GM21528 (cell line): ENCODE measurements at regions not wholly inside any gene's neighbourhood (a gene's known extent, or its start where the extent isn't known, plus 50 kb on each side); places are given as distances from the start of the nearest gene placed in this dataset.

Source experiments
- ATAC-seq: cut with Tn5 transposase; IDR thresholded peaks from one replicate; pipeline ENCODE4 v1.9.1; 2021; ENCODE audit warnings: mild to moderate bottlenecking, moderate library complexity; ENCODE audit not compliant: unreplicated experiment, low FRiP score

DNA sequence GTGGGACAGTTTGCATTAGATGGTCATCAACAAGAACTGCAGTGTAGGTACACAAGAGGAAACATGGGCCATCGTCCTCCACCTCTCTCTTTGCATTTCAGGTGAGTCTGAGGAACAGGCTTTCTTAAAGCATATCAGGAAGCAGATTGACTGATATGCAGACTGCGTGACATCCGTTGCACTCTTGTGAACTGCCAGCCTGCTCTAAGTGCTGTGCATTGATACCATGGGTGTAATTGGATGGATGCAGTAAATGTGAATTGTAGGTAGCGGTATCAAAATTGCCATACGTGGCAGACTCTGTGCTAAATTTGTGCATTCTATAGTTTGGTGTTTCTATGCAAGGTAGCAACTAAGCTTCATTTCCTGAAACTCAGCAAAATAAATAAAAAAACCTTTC is 1008.3 kb downstream of the EFNB2 start:
- ATAC-seq = no peak

DNA sequence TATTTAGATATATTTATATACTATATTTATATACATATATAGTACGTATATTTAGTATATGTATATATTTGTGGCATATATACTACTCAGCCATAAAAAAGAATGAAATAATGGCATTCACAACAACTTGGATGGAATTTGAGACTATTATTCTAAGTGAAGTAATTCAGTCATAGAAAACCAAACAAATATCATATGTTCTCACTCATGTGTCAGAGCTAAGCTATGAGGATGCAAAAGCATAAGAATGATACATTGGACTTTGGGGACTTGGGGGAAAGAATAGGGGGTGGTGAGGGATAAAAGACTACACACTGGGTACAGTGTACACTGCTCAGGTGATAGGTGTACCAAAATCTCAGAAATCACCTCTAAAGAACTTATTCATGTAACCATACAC is 1015.7 kb downstream of the EFNB2 start:
- no peak for ATAC-seq

DNA sequence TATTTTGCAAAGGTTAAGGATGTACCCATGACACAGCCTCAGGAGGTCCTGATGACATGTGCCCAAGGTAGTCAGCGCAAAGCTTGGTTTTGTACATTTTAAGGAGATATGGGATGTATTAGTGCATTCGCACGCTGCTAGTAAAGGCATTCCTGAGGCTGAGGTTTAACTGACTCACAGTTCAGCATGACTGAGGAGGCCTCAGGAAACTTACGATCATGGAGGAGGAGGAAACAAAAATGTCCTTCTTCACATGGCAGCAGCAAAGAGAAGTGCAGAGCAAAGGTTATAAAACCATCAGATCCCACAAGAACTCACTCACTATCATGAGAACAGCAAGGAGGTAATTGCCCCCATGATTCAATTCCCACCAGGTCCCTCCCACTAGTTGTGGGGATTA is 1017.4 kb downstream of the EFNB2 start:
- no peak for ATAC-seq

- ATAC-seq = no peak
Observed at GRCh38 chr13:105514401-105514800, 1021.1 kb downstream of the EFNB2 start.

DNA sequence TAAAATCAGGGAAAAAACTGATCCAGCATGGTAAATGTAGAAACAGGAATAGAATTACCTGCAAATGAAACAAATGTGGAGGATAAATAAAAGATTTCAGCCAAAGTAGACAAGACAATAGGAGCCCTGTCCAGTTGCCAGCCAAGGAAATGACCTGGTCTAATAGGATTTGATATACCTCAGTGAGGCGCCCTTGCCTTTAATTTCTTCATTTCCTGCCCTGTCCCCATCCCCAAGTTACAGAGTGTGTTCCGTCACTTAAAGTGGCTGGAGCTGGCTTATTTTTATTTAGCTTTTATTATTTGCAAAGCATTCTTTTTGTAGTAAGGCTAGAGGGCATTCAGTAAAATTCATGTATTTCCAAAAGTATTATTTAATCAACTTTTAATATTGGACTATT is 1022.0 kb downstream of the EFNB2 start:
- no peak for ATAC-seq

- ATAC-seq = no peak
Observed at GRCh38 chr13:105509981-105510762, 1025.3 kb downstream of the EFNB2 start.

DNA sequence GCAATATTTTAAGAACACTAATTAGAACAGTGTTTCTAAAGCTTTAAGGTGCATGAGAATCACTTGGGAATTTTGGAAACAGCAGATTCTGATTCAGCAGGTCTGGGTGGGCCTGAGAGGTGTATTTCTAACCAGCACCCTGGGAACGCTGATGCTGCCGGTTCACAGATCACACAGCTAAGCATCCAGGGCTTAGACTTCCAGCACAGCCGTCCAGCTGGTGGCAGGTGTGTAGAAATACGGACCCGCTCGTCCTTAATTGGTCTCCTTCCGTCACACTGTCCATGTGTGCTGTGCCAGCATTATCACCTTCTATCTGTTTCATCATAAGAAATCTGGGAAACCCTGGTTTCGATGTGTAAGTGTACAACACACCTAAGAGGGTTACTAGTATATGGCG is 1029.0 kb downstream of the EFNB2 start:
- no peak for ATAC-seq

DNA sequence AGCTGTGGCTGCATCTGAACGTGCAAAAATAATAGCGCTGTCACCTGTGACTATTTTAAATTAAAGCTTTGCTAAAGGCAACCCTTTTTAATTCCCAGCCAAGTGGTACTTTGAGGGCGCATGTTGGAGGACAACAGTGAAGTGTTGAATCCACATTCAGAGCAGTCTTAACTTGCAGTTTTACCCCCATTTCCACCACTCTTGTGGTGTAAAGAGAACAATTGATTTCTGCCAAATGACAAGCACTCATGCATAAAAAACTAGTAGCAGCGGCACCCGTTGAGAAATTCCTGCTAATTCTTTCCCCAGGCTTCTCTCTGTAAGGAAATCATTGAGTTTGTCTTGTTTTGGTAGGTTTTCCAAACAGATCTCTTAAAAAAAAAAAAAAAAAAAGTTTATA is 1033.3 kb downstream of the EFNB2 start:
- no peak for ATAC-seq

DNA sequence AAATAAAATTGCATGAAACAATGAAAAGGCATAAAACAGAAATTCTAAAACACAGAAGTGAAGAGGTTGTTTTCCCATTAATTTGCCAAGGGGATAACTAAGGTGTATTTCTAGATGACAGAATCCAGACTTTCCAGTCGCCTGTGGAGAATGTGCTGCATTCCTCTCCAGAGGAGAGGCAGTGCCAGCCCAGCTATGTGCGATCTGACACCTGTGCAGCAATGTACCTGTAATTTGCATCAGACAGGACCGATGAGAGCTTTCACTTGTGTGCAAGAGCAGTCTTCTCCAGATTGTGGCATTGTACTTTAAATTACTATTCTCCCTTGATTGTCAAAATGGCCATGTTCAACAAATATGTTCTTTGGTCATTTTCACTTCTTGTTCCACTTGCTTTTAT is 1037.9 kb downstream of the EFNB2 start:
- ATAC-seq = no peak

DNA sequence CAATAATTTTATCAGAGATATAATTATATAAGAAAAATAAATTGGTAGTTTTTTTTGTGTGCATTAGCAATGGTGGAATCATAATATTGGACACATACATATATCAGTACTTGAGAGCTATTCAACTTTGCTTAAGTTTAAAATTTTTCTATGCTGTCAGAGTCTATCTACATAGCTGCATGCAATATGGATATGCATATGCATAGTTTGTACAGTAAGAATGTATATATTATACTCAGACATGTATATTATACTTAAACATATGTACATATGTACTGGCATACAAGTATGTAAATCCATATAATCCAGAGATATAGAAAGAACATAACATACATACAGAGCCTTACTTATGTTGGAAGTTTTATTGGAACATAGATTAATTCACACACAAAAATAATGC is 1043.2 kb downstream of the EFNB2 start:
- ATAC-seq = no peak

- ATAC-seq = no peak
Observed at GRCh38 chr13:105491345-105491744, 1044.1 kb downstream of the EFNB2 start.

GRCh38 chr13:105485081-105485480 is 1050.4 kb downstream of the EFNB2 start:
- ATAC-seq = no peak

- ATAC-seq = no peak
Observed at GRCh38 chr13:105474983-105475610, 1060.4 kb downstream of the EFNB2 start.

DNA sequence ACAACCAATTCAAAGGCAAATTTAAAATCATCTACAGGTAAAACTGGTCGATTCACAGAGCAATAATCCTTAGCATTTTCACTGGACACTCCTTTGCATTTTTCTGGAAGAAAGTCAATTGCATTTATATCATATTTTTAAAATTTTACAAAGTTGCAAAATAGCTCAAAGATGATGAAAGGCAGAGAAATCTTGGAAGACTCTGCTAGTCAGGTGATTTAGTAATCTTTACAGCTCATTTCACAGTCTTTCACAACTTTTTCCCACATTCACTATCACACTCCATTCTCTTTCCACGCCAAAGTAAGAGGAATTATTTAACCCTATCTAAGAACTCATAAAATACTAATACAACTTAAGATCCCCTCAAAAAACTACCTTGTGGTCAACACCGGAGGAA is 1063.8 kb downstream of the EFNB2 start:
- ATAC-seq = no peak

GRCh38 chr13:105466376-105466775 is 1069.1 kb downstream of the EFNB2 start:
- ATAC-seq = no peak

GRCh38 chr13:105465745-105466144 is 1069.7 kb downstream of the EFNB2 start, which contains the start of gene DAOA:
DAOA (plus strand) TSS chr13:105466045.
- ATAC-seq = no peak

DNA sequence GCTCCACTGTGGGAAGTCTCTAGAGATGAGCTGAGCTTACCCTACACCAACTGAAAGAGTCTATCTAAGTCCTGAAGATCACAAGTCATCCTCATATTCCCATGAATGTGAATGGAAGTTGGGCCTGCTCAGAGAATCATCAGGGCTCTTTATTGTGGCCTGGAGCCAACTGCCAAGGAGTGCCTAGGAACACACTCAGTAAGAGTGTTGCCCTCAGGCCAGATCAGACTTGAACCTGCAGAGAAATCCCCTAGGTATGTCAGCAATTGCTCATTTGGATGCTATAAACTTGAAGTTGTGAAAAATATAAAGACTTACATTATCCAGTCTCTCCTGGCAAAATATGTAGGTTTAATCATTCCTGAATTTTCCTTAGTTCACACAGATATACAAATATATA is 1070.2 kb downstream of the EFNB2 start:
- ATAC-seq = no peak

GRCh38 chr13:105464249-105464648 is 1071.2 kb downstream of the EFNB2 start:
- no peak for ATAC-seq

GRCh38 chr13:105463011-105463501 is 1072.4 kb downstream of the EFNB2 start:
- ATAC-seq = no peak

GRCh38 chr13:105462098-105462497 is 1073.4 kb downstream of the EFNB2 start:
- ATAC-seq = no peak

GRCh38 chr13:105452895-105453294 is 1082.6 kb downstream of the EFNB2 start:
- no peak for ATAC-seq

- ATAC-seq = no peak
Observed at GRCh38 chr13:105450784-105451183, 1084.7 kb downstream of the EFNB2 start.
